Neural progenitor cell (in vitro differentiated cells): ENCODE measurements at regions not wholly inside any gene's neighbourhood (a gene's known extent, or its start where the extent isn't known, plus 50 kb on each side); places are given as distances from the start of the nearest gene placed in this dataset.

ENCODE experiments used
- EZH2phosphoT487 ChIP-seq: fragments of 200-600 bp; sonication (generic); IDR thresholded peaks from 2 replicates; pipeline ENCODE4 v1.6.1; 2017; ENCODE audit warnings: antibody characterized with exemption
- TF ChIP-seq, protein P1 (sequence below): fragments of 200-600 bp; sonication (generic); IDR thresholded peaks from 2 replicates; pipeline ENCODE4 v1.5.1; 2017; ENCODE audit warnings: antibody characterized with exemption, mild to moderate bottlenecking

DNA sequence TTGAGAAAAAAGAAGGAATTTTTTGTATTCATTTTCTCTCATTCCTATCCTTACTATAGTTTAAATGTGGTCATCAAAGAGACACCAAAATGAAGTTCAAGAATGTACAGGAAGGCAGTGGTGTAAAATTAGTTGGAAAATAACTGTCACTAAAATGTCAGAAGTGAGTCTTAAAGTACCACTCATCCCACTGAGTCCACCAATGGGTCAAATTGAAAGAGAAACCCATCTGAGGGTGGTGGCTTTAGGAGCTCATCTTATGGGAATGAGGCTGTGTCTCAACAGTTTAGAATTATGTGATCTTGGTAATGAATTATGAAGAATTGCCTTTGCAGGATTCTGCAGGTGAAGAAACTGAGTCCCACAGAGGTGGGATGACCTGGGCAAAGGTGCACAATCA is 403.5 kb downstream of the FGF9 start:
- TF ChIP-seq, protein P1, sequence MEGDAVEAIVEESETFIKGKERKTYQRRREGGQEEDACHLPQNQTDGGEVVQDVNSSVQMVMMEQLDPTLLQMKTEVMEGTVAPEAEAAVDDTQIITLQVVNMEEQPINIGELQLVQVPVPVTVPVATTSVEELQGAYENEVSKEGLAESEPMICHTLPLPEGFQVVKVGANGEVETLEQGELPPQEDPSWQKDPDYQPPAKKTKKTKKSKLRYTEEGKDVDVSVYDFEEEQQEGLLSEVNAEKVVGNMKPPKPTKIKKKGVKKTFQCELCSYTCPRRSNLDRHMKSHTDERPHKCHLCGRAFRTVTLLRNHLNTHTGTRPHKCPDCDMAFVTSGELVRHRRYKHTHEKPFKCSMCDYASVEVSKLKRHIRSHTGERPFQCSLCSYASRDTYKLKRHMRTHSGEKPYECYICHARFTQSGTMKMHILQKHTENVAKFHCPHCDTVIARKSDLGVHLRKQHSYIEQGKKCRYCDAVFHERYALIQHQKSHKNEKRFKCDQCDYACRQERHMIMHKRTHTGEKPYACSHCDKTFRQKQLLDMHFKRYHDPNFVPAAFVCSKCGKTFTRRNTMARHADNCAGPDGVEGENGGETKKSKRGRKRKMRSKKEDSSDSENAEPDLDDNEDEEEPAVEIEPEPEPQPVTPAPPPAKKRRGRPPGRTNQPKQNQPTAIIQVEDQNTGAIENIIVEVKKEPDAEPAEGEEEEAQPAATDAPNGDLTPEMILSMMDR, result no peak
- TF ChIP-seq EZH2phosphoT487, result no peak
